ENCODE measurements at regions not wholly inside any gene's neighbourhood (a gene's known extent, or its start where the extent isn't known, plus 50 kb on each side); places are given as distances from the start of the nearest gene placed in this dataset.

GRCh38 chr9:86706391-86706790 is 240.9 kb downstream of the GAS1 start:
- H3K4me3 ChIP-seq (ENCODE audit: insufficient read depth, low read length, poor library complexity, severe bottlenecking): no peak overlapping the region
- TF ChIP-seq CTCF (IDR thresholded peaks at IDR 0.05; ENCODE audit: insufficient read depth, low read length, poor library complexity, severe bottlenecking): no peak
- no peak for TF ChIP-seq EZH2phosphoT487 (conservative IDR thresholded peaks at IDR 0.05; ENCODE audit: low read length)
- H3K27me3 ChIP-seq (ENCODE audit: low read length): no peaks in the 10 kb centered on the region
- no peaks in the 10 kb centered on the region; the same call in 1 of the 2 replicates for H3K9me2 ChIP-seq (replicated peaks; ENCODE audit: insufficient read depth, low read length)
- no peak overlapping the region for H2AFZ ChIP-seq (ENCODE audit: low read depth, low read length, severe bottlenecking)
- H3K9me3 ChIP-seq (ENCODE audit: insufficient read depth, low read length): no peaks in the 10 kb centered on the region
- H3K9ac ChIP-seq (ENCODE audit: low read length): no peak overlapping the region
- H3F3A ChIP-seq (ENCODE audit: insufficient read depth): no peaks in the 10 kb centered on the region
- H3K27ac ChIP-seq (ENCODE audit: low read depth, low read length): no peak overlapping the region
- H3K4me2 ChIP-seq (ENCODE audit: low read depth, low read length, poor library complexity, severe bottlenecking): no peak overlapping the region
- no peaks in the 10 kb centered on the region for H3K36me3 ChIP-seq (ENCODE audit: low read length)
- no peaks in the 10 kb centered on the region for H3K79me2 ChIP-seq (ENCODE audit: insufficient read depth, low read length)
- no peaks in the 10 kb centered on the region for H4K20me1 ChIP-seq (ENCODE audit: low read depth, low read length)

GRCh38 chr9:86705490-86705889 is 241.8 kb downstream of the GAS1 start:
- no peak overlapping the region for H2AFZ ChIP-seq (ENCODE audit: low read depth, low read length, severe bottlenecking)
- TF ChIP-seq CTCF (IDR thresholded peaks at IDR 0.05; ENCODE audit: insufficient read depth, low read length, poor library complexity, severe bottlenecking): no peak
- no peaks in the 10 kb centered on the region for H3K79me2 ChIP-seq (ENCODE audit: insufficient read depth, low read length)
- H3K4me2 ChIP-seq (ENCODE audit: low read depth, low read length, poor library complexity, severe bottlenecking): no peak overlapping the region
- H3K27ac ChIP-seq (ENCODE audit: low read depth, low read length): no peak overlapping the region
- H3K9me2 ChIP-seq (replicated peaks; ENCODE audit: insufficient read depth, low read length): no peaks in the 10 kb centered on the region; the same call in 1 of the 2 replicates
- H4K20me1 ChIP-seq (ENCODE audit: low read depth, low read length): no peaks in the 10 kb centered on the region
- H3K27me3 ChIP-seq (ENCODE audit: low read length): no peaks in the 10 kb centered on the region
- no peaks in the 10 kb centered on the region for H3K36me3 ChIP-seq (ENCODE audit: low read length)
- H3F3A ChIP-seq (ENCODE audit: insufficient read depth): no peaks in the 10 kb centered on the region
- H3K9me3 ChIP-seq (ENCODE audit: insufficient read depth, low read length): no peaks in the 10 kb centered on the region
- H3K9ac ChIP-seq (ENCODE audit: low read length): no peak overlapping the region
- no peak overlapping the region for H3K4me3 ChIP-seq (ENCODE audit: insufficient read depth, low read length, poor library complexity, severe bottlenecking)

- Histone ChIP-seq H3F3A (ENCODE audit: insufficient read depth) (no peaks in the 10 kb centered on the region), H3K9me2 (replicated peaks; ENCODE audit: insufficient read depth, low read length) (no peaks in the 10 kb centered on the region; the same call in 1 of the 2 replicates), H3K36me3 (ENCODE audit: low read length) (no peaks in the 10 kb centered on the region), H3K9me3 (ENCODE audit: insufficient read depth, low read length) (no peaks in the 10 kb centered on the region), H3K27ac (ENCODE audit: low read depth, low read length) (no peak overlapping the region), H4K20me1 (ENCODE audit: low read depth, low read length) (no peaks in the 10 kb centered on the region), H3K9ac (ENCODE audit: low read length) (no peak overlapping the region), H3K27me3 (ENCODE audit: low read length) (no peaks in the 10 kb centered on the region), H2AFZ (ENCODE audit: low read depth, low read length, severe bottlenecking) (no peak overlapping the region), H3K4me2 (ENCODE audit: low read depth, low read length, poor library complexity, severe bottlenecking) (no peak overlapping the region), H3K79me2 (ENCODE audit: insufficient read depth, low read length) (no peaks in the 10 kb centered on the region), H3K4me3 (ENCODE audit: insufficient read depth, low read length, poor library complexity, severe bottlenecking) (no peak overlapping the region)
- TF ChIP-seq CTCF (IDR thresholded peaks at IDR 0.05; ENCODE audit: insufficient read depth, low read length, poor library complexity, severe bottlenecking): no peak
- no peak for TF ChIP-seq EZH2phosphoT487 (conservative IDR thresholded peaks at IDR 0.05; ENCODE audit: low read length)
Measured at GRCh38 chr9:86703346-86703745, 244.0 kb downstream of the GAS1 start.
